Neural progenitor cell (in vitro differentiated cells): ENCODE measurements at regions not wholly inside any gene's neighbourhood (a gene's known extent, or its start where the extent isn't known, plus 50 kb on each side); places are given as distances from the start of the nearest gene placed in this dataset.

Source experiments
- EZH2 ChIP-seq: fragments of 200-600 bp; sonication (generic); IDR thresholded peaks from 2 replicates; pipeline ENCODE4 v1.6.1; 2017; ENCODE audit warnings: antibody characterized with exemption, mild to moderate bottlenecking, moderate library complexity
- TF ChIP-seq, protein P1 (sequence below): fragments of 200-600 bp; sonication (generic); IDR thresholded peaks from 2 replicates; pipeline ENCODE4 v1.5.1; 2017; ENCODE audit warnings: antibody characterized with exemption, mild to moderate bottlenecking

DNA sequence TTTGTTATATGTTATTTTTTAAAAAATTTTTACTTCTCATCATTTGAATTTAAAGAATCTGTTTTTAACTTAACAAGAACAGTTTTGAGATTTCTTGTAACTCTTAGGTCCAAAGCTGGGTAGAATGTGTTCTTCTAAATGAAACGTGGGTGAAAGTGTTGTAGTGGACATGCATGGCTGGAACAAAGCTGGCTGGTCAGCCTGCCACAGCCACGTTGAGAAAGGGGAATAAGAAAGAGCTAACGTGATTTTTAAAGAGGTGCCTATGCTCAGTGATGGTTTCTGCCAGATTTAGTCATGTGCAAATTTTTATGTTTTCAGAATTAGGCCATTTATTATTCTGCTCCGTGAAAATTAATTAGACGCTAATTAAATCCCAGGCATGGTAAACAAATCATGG is 203.9 kb upstream of the COL3A1 start:
- no peak for TF ChIP-seq EZH2
- TF ChIP-seq, protein P1, sequence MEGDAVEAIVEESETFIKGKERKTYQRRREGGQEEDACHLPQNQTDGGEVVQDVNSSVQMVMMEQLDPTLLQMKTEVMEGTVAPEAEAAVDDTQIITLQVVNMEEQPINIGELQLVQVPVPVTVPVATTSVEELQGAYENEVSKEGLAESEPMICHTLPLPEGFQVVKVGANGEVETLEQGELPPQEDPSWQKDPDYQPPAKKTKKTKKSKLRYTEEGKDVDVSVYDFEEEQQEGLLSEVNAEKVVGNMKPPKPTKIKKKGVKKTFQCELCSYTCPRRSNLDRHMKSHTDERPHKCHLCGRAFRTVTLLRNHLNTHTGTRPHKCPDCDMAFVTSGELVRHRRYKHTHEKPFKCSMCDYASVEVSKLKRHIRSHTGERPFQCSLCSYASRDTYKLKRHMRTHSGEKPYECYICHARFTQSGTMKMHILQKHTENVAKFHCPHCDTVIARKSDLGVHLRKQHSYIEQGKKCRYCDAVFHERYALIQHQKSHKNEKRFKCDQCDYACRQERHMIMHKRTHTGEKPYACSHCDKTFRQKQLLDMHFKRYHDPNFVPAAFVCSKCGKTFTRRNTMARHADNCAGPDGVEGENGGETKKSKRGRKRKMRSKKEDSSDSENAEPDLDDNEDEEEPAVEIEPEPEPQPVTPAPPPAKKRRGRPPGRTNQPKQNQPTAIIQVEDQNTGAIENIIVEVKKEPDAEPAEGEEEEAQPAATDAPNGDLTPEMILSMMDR = no peak
